Osteocyte (in vitro differentiated cells): ENCODE measurements at regions not wholly inside any gene's neighbourhood (a gene's known extent, or its start where the extent isn't known, plus 50 kb on each side); places are given as distances from the start of the nearest gene placed in this dataset.

Source experiments
- DNase-seq: peaks from one replicate; pipeline ENCODE4 v3.0.0; 2021; ENCODE audit warnings: mixed read lengths; ENCODE audit not compliant: unreplicated experiment; ENCODE audit errors: extremely low spot score
- H3K27ac Mint-ChIP-seq: one replicate; pipeline ENCODE4 v1.8.0; 2021; ENCODE audit warnings: mild to moderate bottlenecking, mixed read lengths; ENCODE audit not compliant: unreplicated experiment
- H3K27me3 Mint-ChIP-seq: one replicate; pipeline ENCODE4 v1.8.0; 2021; ENCODE audit warnings: mixed read lengths; ENCODE audit not compliant: unreplicated experiment
- H3K36me3 Mint-ChIP-seq: one replicate; pipeline ENCODE4 v1.8.0; 2021; ENCODE audit warnings: mixed read lengths; ENCODE audit not compliant: unreplicated experiment
- H3K4me1 Mint-ChIP-seq: one replicate; pipeline ENCODE4 v1.8.0; 2021; ENCODE audit warnings: mixed read lengths; ENCODE audit not compliant: unreplicated experiment
- H3K4me3 Mint-ChIP-seq: one replicate; pipeline ENCODE4 v1.8.0; 2021; ENCODE audit warnings: mild to moderate bottlenecking, moderate library complexity, mixed read lengths; ENCODE audit not compliant: unreplicated experiment
- H3K9me3 Mint-ChIP-seq: one replicate; pipeline ENCODE4 v1.8.0; 2021; ENCODE audit warnings: mixed read lengths; ENCODE audit not compliant: unreplicated experiment
- CTCF ChIP-seq: fragments of 200-600 bp; sonication (generic); IDR thresholded peaks from 2 replicates; pipeline ENCODE4 v1.5.0; 2021; ENCODE audit warnings: antibody characterized with exemption, mild to moderate bottlenecking, moderate library complexity

- Mint-ChIP-seq H3K9me3 (no peaks in the 10 kb centered on the region), H3K27ac (no peak overlapping the region), H3K4me3 (no peak overlapping the region), H3K27me3 (no peaks in the 10 kb centered on the region), H3K4me1 (peaks cover 28% of the 10 kb centered on the region), H3K36me3 (peaks cover 22% of the 10 kb centered on the region)
- TF ChIP-seq CTCF = no peak
- no peak for DNase-seq
Observed at GRCh38 chr1:238475712-238476111, 585.0 kb upstream of the ZP4 start.

GRCh38 chr1:238474263-238474662, 583.5 kb upstream of the ZP4 start:
- H3K36me3 Mint-ChIP-seq = peaks cover 17% of the 10 kb centered on the region
- no peak for TF ChIP-seq CTCF
- H3K9me3 Mint-ChIP-seq = no peaks in the 10 kb centered on the region
- no peaks in the 10 kb centered on the region for H3K27me3 Mint-ChIP-seq
- H3K27ac Mint-ChIP-seq = no peak overlapping the region
- no peak for DNase-seq
- H3K4me1 Mint-ChIP-seq = peaks cover 33% of the 10 kb centered on the region
- no peak overlapping the region for H3K4me3 Mint-ChIP-seq

GRCh38 chr1:238469146-238469631, 578.5 kb upstream of the ZP4 start:
- peaks cover 60% of the 10 kb centered on the region for H3K4me1 Mint-ChIP-seq
- no peaks in the 10 kb centered on the region for H3K9me3 Mint-ChIP-seq
- H3K36me3 Mint-ChIP-seq = peaks cover 12% of the 10 kb centered on the region
- peak overlapping the region; percentile 61 for H3K4me3 Mint-ChIP-seq
- no peaks in the 10 kb centered on the region for H3K27me3 Mint-ChIP-seq
- peak overlapping the region; percentile 96 for H3K27ac Mint-ChIP-seq
- DNase-seq = no peak
- no peak for TF ChIP-seq CTCF

- H3K9me3 Mint-ChIP-seq = no peaks in the 10 kb centered on the region
- no peak for TF ChIP-seq CTCF
- H3K4me1 Mint-ChIP-seq = peaks cover 62% of the 10 kb centered on the region
- H3K27me3 Mint-ChIP-seq = no peaks in the 10 kb centered on the region
- peaks cover 14% of the 10 kb centered on the region for H3K36me3 Mint-ChIP-seq
- no peak overlapping the region for H3K4me3 Mint-ChIP-seq
- peak overlapping the region; percentile 96 for H3K27ac Mint-ChIP-seq
- no peak for DNase-seq
Observed at GRCh38 chr1:238468068-238468467, 577.3 kb upstream of the ZP4 start.

GRCh38 chr1:238466459-238466858, 575.7 kb upstream of the ZP4 start:
- Mint-ChIP-seq H3K36me3 (peaks cover 13% of the 10 kb centered on the region), H3K9me3 (no peaks in the 10 kb centered on the region), H3K27me3 (no peaks in the 10 kb centered on the region), H3K4me3 (peak overlapping the region; percentile 23), H3K4me1 (peaks cover 63% of the 10 kb centered on the region), H3K27ac (peak overlapping the region; percentile 92)
- TF ChIP-seq CTCF = no peak
- DNase-seq = no peak
